LNCaP clone FGC (cell line): ENCODE measurements at regions not wholly inside any gene's neighbourhood (a gene's known extent, or its start where the extent isn't known, plus 50 kb on each side); places are given as distances from the start of the nearest gene placed in this dataset.

Experiments
- DNase-seq: peaks from one replicate; pipeline ENCODE4 v3.0.0-alpha.2; 2011; ENCODE audit warnings: low read depth
- H3K4me3 ChIP-seq: 2 replicates; pipeline ENCODE4 v1.5.1; 2011; ENCODE audit warnings: mild to moderate bottlenecking, low read depth, low read length, control low read depth
- CTCF ChIP-seq: IDR thresholded peaks from 2 replicates; pipeline ENCODE4 v1.5.1; 2012; ENCODE audit warnings: mild to moderate bottlenecking; ENCODE audit not compliant: control insufficient read depth, insufficient read depth; ENCODE audit errors: extremely low read depth

GRCh38 chr13:90171649-90172048 lies 1175.8 kb upstream of the MIR17HG start:
- TF ChIP-seq CTCF: no peak
- DNase-seq: no peak
- no peak overlapping the region for H3K4me3 ChIP-seq

GRCh38 chr13:90177512-90177911 lies 1170.0 kb upstream of the MIR17HG start:
- no peak for DNase-seq
- no peak overlapping the region for H3K4me3 ChIP-seq
- no peak for TF ChIP-seq CTCF

- H3K4me3 ChIP-seq: no peak overlapping the region
- no peak for DNase-seq
- TF ChIP-seq CTCF: no peak
Measured at GRCh38 chr13:90184355-90184754, 1163.1 kb upstream of the MIR17HG start.

GRCh38 chr13:90185734-90186133 lies 1161.8 kb upstream of the MIR17HG start:
- DNase-seq: no peak
- TF ChIP-seq CTCF: no peak
- H3K4me3 ChIP-seq: no peak overlapping the region

- no peak for DNase-seq
- TF ChIP-seq CTCF: no peak
Measured at GRCh38 chr13:90187478-90188350, 1159.8 kb upstream of the MIR17HG start.

GRCh38 chr13:90188351-90188636 lies 1159.2 kb upstream of the MIR17HG start:
- no peak for TF ChIP-seq CTCF
- DNase-seq: no peak
- H3K4me3 ChIP-seq: no peak overlapping the region

More at GRCh38 chr13:90187478-90188350, 1159.8 kb upstream of the MIR17HG start:
- no peak overlapping the region for H3K4me3 ChIP-seq

- TF ChIP-seq CTCF: no peak
- no peak overlapping the region for H3K4me3 ChIP-seq
- no peak for DNase-seq
Measured at GRCh38 chr13:90197722-90198121, 1149.8 kb upstream of the MIR17HG start.
